ENCODE measurements at regions not wholly inside any gene's neighbourhood (a gene's known extent, or its start where the extent isn't known, plus 50 kb on each side); places are given as distances from the start of the nearest gene placed in this dataset.

DNA sequence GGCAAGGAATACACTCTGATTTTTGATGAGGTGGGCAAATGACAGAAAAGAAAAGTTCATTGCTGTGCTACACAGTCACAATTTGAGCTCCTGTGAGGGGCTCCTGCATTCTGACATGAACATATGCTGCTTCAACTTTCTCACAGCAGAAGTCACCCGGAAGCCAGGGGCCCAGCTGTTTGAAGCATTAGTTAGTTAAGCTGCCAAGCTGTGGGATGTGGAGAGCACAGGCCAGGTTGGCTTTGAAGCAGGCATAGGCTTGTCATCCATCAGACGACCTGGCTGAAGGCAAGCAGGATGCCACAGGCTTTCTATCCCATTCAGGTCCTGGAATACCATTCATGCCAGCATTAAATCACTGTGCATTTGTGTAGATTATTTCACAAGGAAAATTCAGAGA lies 63.1 kb downstream of the MTNR1B start:
- H3K27me3 ChIP-seq, result no peaks in the 10 kb centered on the region
- TF ChIP-seq, protein P1, sequence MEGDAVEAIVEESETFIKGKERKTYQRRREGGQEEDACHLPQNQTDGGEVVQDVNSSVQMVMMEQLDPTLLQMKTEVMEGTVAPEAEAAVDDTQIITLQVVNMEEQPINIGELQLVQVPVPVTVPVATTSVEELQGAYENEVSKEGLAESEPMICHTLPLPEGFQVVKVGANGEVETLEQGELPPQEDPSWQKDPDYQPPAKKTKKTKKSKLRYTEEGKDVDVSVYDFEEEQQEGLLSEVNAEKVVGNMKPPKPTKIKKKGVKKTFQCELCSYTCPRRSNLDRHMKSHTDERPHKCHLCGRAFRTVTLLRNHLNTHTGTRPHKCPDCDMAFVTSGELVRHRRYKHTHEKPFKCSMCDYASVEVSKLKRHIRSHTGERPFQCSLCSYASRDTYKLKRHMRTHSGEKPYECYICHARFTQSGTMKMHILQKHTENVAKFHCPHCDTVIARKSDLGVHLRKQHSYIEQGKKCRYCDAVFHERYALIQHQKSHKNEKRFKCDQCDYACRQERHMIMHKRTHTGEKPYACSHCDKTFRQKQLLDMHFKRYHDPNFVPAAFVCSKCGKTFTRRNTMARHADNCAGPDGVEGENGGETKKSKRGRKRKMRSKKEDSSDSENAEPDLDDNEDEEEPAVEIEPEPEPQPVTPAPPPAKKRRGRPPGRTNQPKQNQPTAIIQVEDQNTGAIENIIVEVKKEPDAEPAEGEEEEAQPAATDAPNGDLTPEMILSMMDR (IDR thresholded peaks at IDR 0.05), result no peak
- TF ChIP-seq POLR2A (IDR thresholded peaks at IDR 0.05), result no peak
- H3K36me3 ChIP-seq (replicated peaks in 1 of 2), result no peaks in the 10 kb centered on the region
- 63 to 78% (median 67%) methylated on average over 1 to 2 of the region's 2 CpGs for WGBS, 4 donors
- no peak overlapping the region for H3K4me3 ChIP-seq
- no peaks in the 10 kb centered on the region for H3K4me1 ChIP-seq (replicated peaks in 1 of 2)
- DNase-seq, result no peak
- H3K9me3 ChIP-seq (replicated peaks in 1 of 3), result no peaks in the 10 kb centered on the region
- no peak overlapping the region for H3K27ac ChIP-seq
- intact Hi-C loops (cut with DNase I), result no loop called here

DNA sequence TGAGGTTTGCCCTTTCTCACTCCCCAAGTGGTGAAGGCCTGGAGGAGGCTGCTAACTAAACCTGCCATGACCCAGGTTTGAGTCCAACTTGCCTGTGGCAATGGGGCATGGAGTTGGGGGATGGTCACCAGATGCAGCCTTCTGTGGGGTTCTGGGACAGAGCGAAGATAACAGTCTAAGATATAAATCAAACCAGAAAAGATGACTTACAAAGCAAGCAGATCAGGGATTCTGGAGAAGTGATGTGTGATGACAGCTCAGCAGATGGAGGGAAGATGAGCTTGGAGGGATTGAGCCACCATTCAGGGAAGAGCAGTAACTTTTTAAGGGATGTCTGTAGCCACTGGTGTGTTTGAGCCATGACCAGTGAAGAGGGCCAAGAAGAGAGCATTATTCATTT lies 63.6 kb downstream of the MTNR1B start:
- 86 to 94% (median 92%) methylated on average over 1 of the region's 1 CpG for WGBS, 4 donors
- Histone ChIP-seq H3K4me3 (no peak overlapping the region), H3K27me3 (no peaks in the 10 kb centered on the region), H3K9me3 (replicated peaks in 1 of 3) (no peaks in the 10 kb centered on the region), H3K36me3 (replicated peaks in 1 of 2) (no peaks in the 10 kb centered on the region), H3K4me1 (replicated peaks in 1 of 2) (no peaks in the 10 kb centered on the region), H3K27ac (no peak overlapping the region)
- TF ChIP-seq POLR2A (IDR thresholded peaks at IDR 0.05), result no peak
- TF ChIP-seq, protein P1 (IDR thresholded peaks at IDR 0.05), result no peak
- intact Hi-C loops (cut with DNase I), result no loop called here
- no peak for DNase-seq

DNA sequence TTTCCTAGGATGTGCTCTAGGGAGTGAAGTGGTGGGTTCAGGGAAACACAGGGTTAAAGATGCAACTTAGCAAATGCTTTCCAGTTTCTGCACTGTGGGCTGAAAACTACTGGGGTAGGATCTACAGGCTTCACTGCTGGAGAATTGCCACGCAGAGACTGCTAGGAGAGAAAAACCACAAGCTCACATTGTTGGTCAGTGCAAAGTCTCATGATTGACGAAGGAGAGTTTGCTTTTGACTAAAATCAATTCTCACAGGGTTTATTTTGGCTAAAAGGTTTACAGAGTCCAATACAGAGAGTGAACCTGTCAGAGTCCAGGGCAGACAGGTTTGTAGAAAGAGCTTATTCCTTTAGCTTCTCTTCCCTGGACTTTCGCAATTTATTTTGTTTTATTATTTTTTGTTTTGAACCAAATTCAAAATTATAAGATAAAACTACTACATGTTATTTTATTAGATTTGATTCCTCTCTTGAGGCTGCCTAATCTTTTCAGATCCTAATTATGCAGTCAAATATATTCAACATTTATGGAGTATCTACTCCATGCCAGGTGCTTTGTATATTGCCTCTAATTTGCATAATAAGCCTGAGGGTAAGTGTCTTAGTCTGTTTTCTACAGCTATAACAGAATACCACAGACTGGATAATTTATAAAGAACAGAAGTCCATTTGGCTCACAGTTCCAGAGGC lies 64.7 kb downstream of the MTNR1B start:
- Histone ChIP-seq H3K27ac (no peak overlapping the region), H3K9me3 (replicated peaks in 1 of 3) (no peaks in the 10 kb centered on the region), H3K27me3 (peaks cover 1% of the 10 kb centered on the region), H3K4me1 (replicated peaks in 1 of 2) (no peaks in the 10 kb centered on the region), H3K36me3 (replicated peaks in 1 of 2) (no peaks in the 10 kb centered on the region), H3K4me3 (no peak overlapping the region)
- intact Hi-C loops (cut with DNase I), result no loop called here
- WGBS, 4 donors, result 61 to 84% (median 81%) methylated on average over 3 of the region's 3 CpGs
- no peak for DNase-seq
- TF ChIP-seq, protein P1 (IDR thresholded peaks at IDR 0.05), result no peak
- no peak for TF ChIP-seq POLR2A (IDR thresholded peaks at IDR 0.05)

DNA sequence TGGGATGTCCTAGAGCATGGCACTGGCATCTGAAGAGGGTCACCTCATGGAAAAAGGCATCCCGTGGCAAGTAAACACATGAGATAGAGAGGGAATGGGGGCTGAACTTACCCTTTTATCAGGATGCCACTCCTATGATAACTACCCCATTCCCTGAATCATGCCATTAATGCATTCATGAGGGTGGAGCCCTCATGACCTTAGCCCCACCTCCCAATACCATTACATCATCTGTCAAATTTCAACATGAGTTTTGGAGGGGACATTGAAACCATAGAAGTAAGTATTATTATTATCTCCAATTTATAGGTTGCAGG lies 65.2 kb downstream of the MTNR1B start:
- WGBS, 4 donors, result 80 to 100% (median 86%) methylated on average over 1 of the region's 1 CpG
- intact Hi-C loops (cut with DNase I), result no loop called here
- TF ChIP-seq, protein P1 (IDR thresholded peaks at IDR 0.05), result no peak
- TF ChIP-seq POLR2A (IDR thresholded peaks at IDR 0.05), result no peak
- Histone ChIP-seq H3K9me3 (replicated peaks in 1 of 3) (no peaks in the 10 kb centered on the region), H3K36me3 (replicated peaks in 1 of 2) (no peaks in the 10 kb centered on the region), H3K27me3 (peaks cover 3% of the 10 kb centered on the region), H3K4me3 (no peak overlapping the region), H3K4me1 (replicated peaks in 1 of 2) (no peaks in the 10 kb centered on the region), H3K27ac (no peak overlapping the region)
- DNase-seq, result no peak

All from adrenal gland (tissue), 9 donors.